AG04450 (cell line): ENCODE measurements at regions not wholly inside any gene's neighbourhood (a gene's known extent, or its start where the extent isn't known, plus 50 kb on each side); places are given as distances from the start of the nearest gene placed in this dataset.

ENCODE experiments used
- CTCF ChIA-PET: fragments of 300-600, 350-600 bp; formaldehyde crosslinking; extraction: SDS; loops from one replicate; lab custom pipeline; 2022; ENCODE audit warnings: antibody characterized with exemption, inconsistent platforms; lab: Charles Lee
- POLR2A ChIA-PET: fragments of 350-600 bp; formaldehyde crosslinking; extraction: SDS; loops from one replicate; lab custom pipeline; 2021; ENCODE audit warnings: antibody characterized with exemption, inconsistent platforms; lab: Yijun Ruan, JAX
- DNase-seq: peaks from one replicate; pipeline ENCODE4 v3.0.0-alpha.2; 2011; ENCODE audit warnings: low read depth, low spot score
- H3K27ac ChIP-seq: one replicate; pipeline ENCODE4 v1.5.1; 2012; ENCODE audit warnings: low read depth, low read length, control low read depth
- H3K27me3 ChIP-seq: one replicate; pipeline ENCODE4 v1.6.0; 2012; ENCODE audit warnings: low read length; ENCODE audit not compliant: control insufficient read depth, insufficient read depth
- H3K4me3 ChIP-seq: 2 replicates; pipeline ENCODE4 v1.5.1; 2011; ENCODE audit warnings: mild to moderate bottlenecking, low read depth, low read length, control low read depth
- H3K9me3 ChIP-seq: 2 replicates; pipeline ENCODE4 v1.5.1; 2012; ENCODE audit warnings: low read length; ENCODE audit not compliant: control insufficient read depth, insufficient read depth
- CTCF ChIP-seq: IDR thresholded peaks from 2 replicates; pipeline ENCODE4 v1.5.1; 2011; ENCODE audit warnings: low read depth, low read length, control low read depth, inconsistent platforms

- Histone ChIP-seq H3K27me3 (no peaks in the 10 kb centered on the region), H3K27ac (no peak overlapping the region), H3K9me3 (peaks cover 15% of the 10 kb centered on the region), H3K4me3 (no peak overlapping the region)
- DNase-seq, result no peak
- CTCF ChIA-PET, result no interaction called here
- POLR2A ChIA-PET, result no interaction called here
- TF ChIP-seq CTCF, result no peak
Observed at GRCh38 chr10:47099474-47099873, 188.2 kb downstream of the PTPN20 start.

GRCh38 chr10:47101196-47101595 is 190.0 kb downstream of the PTPN20 start:
- Histone ChIP-seq H3K27ac (no peak overlapping the region), H3K4me3 (no peak overlapping the region), H3K27me3 (no peaks in the 10 kb centered on the region), H3K9me3 (peaks cover 8% of the 10 kb centered on the region)
- TF ChIP-seq CTCF, result no peak
- ChIA-PET POLR2A (no interaction called here), CTCF (no interaction called here)
- no peak for DNase-seq

GRCh38 chr10:47101807-47102206 is 190.6 kb downstream of the PTPN20 start:
- Histone ChIP-seq H3K27me3 (no peaks in the 10 kb centered on the region), H3K9me3 (peaks cover 8% of the 10 kb centered on the region), H3K4me3 (no peak overlapping the region), H3K27ac (no peak overlapping the region)
- no peak for TF ChIP-seq CTCF
- no peak for DNase-seq
- POLR2A ChIA-PET, result no interaction called here
- CTCF ChIA-PET, result no interaction called here

- no peak for TF ChIP-seq CTCF
- peak overlapping the region; percentile 75 for H3K27ac ChIP-seq
- no peaks in the 10 kb centered on the region for H3K27me3 ChIP-seq
- DNase-seq, result peak; percentile 27
- CTCF ChIA-PET, result no interaction called here
- POLR2A ChIA-PET, result interaction anchor here (1.1 to 1.7 kb wide), 3 partner anchors 12 to 63 kb away, joined by 3 to 5 read pairs (median 3); no protein-coding TSS in a partner anchor
- H3K4me3 ChIP-seq, result no peak overlapping the region
- peaks cover 8% of the 10 kb centered on the region for H3K9me3 ChIP-seq
Observed at GRCh38 chr10:47104151-47104605, 192.9 kb downstream of the PTPN20 start.

- DNase-seq, result no peak
- POLR2A ChIA-PET, result interaction anchor here (1.1 kb wide), 1 partner anchor 62 kb away, joined by 3 read pairs; no protein-coding TSS in a partner anchor
- H3K9me3 ChIP-seq, result peaks cover 8% of the 10 kb centered on the region; the same call in 1 of the 2 replicates
- H3K27me3 ChIP-seq, result no peaks in the 10 kb centered on the region
- peak overlapping the region; percentile 75 for H3K27ac ChIP-seq
- CTCF ChIA-PET, result no interaction called here
- TF ChIP-seq CTCF, result no peak
- no peak overlapping the region for H3K4me3 ChIP-seq
Observed at GRCh38 chr10:47104786-47105385, 193.7 kb downstream of the PTPN20 start.
